MM.1S (cell line): ENCODE measurements at regions not wholly inside any gene's neighbourhood (a gene's known extent, or its start where the extent isn't known, plus 50 kb on each side); places are given as distances from the start of the nearest gene placed in this dataset.

Experiments used
- DNase-seq: peaks from one replicate; pipeline ENCODE4 v3.0.0-alpha.2; 2015
- H2AFZ ChIP-seq: fragments of 300-600 bp; sonication (generic); 2 replicates; pipeline ENCODE4 v1.6.0; 2016; ENCODE audit warnings: antibody characterized with exemption, low read length
- H3F3A ChIP-seq: fragments of 300-600 bp; sonication (generic); 2 replicates; pipeline ENCODE4 v1.6.1; 2016; ENCODE audit warnings: mild to moderate bottlenecking, antibody characterized with exemption, low read length, moderate library complexity, mixed read lengths; ENCODE audit not compliant: insufficient read depth
- H3K27ac ChIP-seq: fragments of 300-600 bp; sonication (generic); 2 replicates; pipeline ENCODE4 v1.5.1; 2016; ENCODE audit warnings: mild to moderate bottlenecking, low read length
- H3K27me3 ChIP-seq: fragments of 300-600 bp; sonication (generic); replicated peaks from 2 replicates; pipeline ENCODE4 v1.6.0; 2016; ENCODE audit warnings: low read length; ENCODE audit not compliant: insufficient read depth
- H3K36me3 ChIP-seq: fragments of 300-600 bp; sonication (generic); replicated peaks from 2 replicates; pipeline ENCODE4 v1.6.1; 2016; ENCODE audit warnings: mild to moderate bottlenecking, low read length, mixed read lengths; ENCODE audit not compliant: insufficient read depth
- H3K4me1 ChIP-seq: fragments of 300-600 bp; sonication (generic); 2 replicates; pipeline ENCODE4 v1.6.1; 2016; ENCODE audit warnings: low read length, mixed read lengths
- H3K4me2 ChIP-seq: fragments of 300-600 bp; sonication (generic); 2 replicates; pipeline ENCODE4 v1.6.0; 2016; ENCODE audit warnings: low read depth, low read length
- H3K4me3 ChIP-seq: fragments of 300-600 bp; sonication (generic); 2 replicates; pipeline ENCODE4 v1.5.1; 2016; ENCODE audit warnings: low read length, mixed read lengths
- H3K79me2 ChIP-seq: fragments of 300-600 bp; sonication (generic); 2 replicates; pipeline ENCODE4 v1.6.1; 2016; ENCODE audit warnings: mixed run types, low read length, mixed read lengths
- H3K9ac ChIP-seq: fragments of 300-600 bp; sonication (generic); 2 replicates; pipeline ENCODE4 v1.6.1; 2016; ENCODE audit warnings: low read length, mixed read lengths
- H3K9me2 ChIP-seq: fragments of 300-600 bp; sonication (generic); replicated peaks from 2 replicates; pipeline ENCODE4 v1.6.1; 2016; ENCODE audit warnings: mild to moderate bottlenecking, low read length, mixed read lengths; ENCODE audit not compliant: insufficient read depth
- H3K9me3 ChIP-seq: fragments of 300-600 bp; sonication (generic); replicated peaks from 2 replicates; pipeline ENCODE4 v1.6.1; 2016; ENCODE audit warnings: mild to moderate bottlenecking, low read length, mixed read lengths; ENCODE audit not compliant: insufficient read depth
- H4K20me1 ChIP-seq: fragments of 300-600 bp; sonication (generic); 2 replicates; pipeline ENCODE4 v1.6.1; 2016; ENCODE audit warnings: mild to moderate bottlenecking, low read length, moderate library complexity, mixed read lengths; ENCODE audit not compliant: insufficient read depth
- EZH2 ChIP-seq: fragments of 300-600 bp; sonication (generic); optimal IDR thresholded peaks from 2 replicates; pipeline ENCODE3; 2017; ENCODE audit warnings: low read depth, mild to moderate bottlenecking, antibody characterized with exemption, low read length, mixed read lengths
- EZH2phosphoT487 ChIP-seq: fragments of 300-600 bp; sonication (generic); IDR thresholded peaks from 2 replicates; pipeline ENCODE4 v1.6.1; 2018; ENCODE audit warnings: antibody characterized with exemption, low read length
- TF ChIP-seq, protein P1 (sequence below): fragments of 300-600 bp; sonication (generic); IDR thresholded peaks from 2 replicates; pipeline ENCODE4 v1.5.1; 2016; ENCODE audit warnings: antibody characterized with exemption, low read length, mixed read lengths

DNA sequence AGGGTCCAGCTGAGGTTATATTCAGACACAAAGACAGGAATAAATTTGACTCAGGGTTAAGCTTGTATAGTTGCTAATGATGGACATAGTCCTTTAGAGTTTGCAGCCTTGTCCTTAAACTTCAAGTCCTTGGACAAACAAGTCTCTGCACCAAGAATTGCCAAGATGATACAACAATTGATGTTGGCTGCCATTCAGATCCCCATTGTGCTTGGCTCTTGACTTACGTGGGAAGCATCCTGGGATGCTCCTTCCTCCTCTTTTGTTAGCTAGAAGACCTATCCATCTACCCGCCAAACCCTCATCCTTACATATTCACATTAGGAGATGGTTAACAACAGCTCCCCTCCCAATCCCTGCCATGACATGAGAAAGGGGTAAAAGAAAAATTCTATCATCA lies 115.6 kb downstream of the RDH14 start:
- no peak for TF ChIP-seq EZH2
- TF ChIP-seq, protein P1, sequence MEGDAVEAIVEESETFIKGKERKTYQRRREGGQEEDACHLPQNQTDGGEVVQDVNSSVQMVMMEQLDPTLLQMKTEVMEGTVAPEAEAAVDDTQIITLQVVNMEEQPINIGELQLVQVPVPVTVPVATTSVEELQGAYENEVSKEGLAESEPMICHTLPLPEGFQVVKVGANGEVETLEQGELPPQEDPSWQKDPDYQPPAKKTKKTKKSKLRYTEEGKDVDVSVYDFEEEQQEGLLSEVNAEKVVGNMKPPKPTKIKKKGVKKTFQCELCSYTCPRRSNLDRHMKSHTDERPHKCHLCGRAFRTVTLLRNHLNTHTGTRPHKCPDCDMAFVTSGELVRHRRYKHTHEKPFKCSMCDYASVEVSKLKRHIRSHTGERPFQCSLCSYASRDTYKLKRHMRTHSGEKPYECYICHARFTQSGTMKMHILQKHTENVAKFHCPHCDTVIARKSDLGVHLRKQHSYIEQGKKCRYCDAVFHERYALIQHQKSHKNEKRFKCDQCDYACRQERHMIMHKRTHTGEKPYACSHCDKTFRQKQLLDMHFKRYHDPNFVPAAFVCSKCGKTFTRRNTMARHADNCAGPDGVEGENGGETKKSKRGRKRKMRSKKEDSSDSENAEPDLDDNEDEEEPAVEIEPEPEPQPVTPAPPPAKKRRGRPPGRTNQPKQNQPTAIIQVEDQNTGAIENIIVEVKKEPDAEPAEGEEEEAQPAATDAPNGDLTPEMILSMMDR, result no peak
- no peak for TF ChIP-seq EZH2phosphoT487
- no peaks in the 10 kb centered on the region for H3K4me1 ChIP-seq
- no peak overlapping the region for H2AFZ ChIP-seq
- H3K27ac ChIP-seq, result no peak overlapping the region
- no peak overlapping the region for H3K9ac ChIP-seq
- no peak for DNase-seq
- no peaks in the 10 kb centered on the region for H3K9me3 ChIP-seq
- no peaks in the 10 kb centered on the region for H3K9me2 ChIP-seq
- H3K27me3 ChIP-seq, result no peaks in the 10 kb centered on the region
- no peak overlapping the region for H3K4me2 ChIP-seq
- H3K36me3 ChIP-seq, result no peaks in the 10 kb centered on the region
- H4K20me1 ChIP-seq, result no peaks in the 10 kb centered on the region
- H3K79me2 ChIP-seq, result no peaks in the 10 kb centered on the region
- H3F3A ChIP-seq, result no peaks in the 10 kb centered on the region
- no peak overlapping the region for H3K4me3 ChIP-seq

GRCh38 chr2:18441583-18441982 lies 118.9 kb downstream of the RDH14 start:
- Histone ChIP-seq H3K36me3 (no peaks in the 10 kb centered on the region), H3F3A (no peaks in the 10 kb centered on the region), H3K9me3 (no peaks in the 10 kb centered on the region), H3K9ac (no peak overlapping the region), H2AFZ (no peak overlapping the region), H3K4me2 (no peak overlapping the region), H3K27me3 (no peaks in the 10 kb centered on the region), H3K79me2 (no peaks in the 10 kb centered on the region), H3K4me3 (no peak overlapping the region), H3K4me1 (no peaks in the 10 kb centered on the region), H3K9me2 (no peaks in the 10 kb centered on the region), H4K20me1 (no peaks in the 10 kb centered on the region), H3K27ac (no peak overlapping the region)
- DNase-seq, result no peak
- TF ChIP-seq, protein P1, result no peak
- TF ChIP-seq EZH2phosphoT487 (no peak), EZH2 (no peak)

DNA sequence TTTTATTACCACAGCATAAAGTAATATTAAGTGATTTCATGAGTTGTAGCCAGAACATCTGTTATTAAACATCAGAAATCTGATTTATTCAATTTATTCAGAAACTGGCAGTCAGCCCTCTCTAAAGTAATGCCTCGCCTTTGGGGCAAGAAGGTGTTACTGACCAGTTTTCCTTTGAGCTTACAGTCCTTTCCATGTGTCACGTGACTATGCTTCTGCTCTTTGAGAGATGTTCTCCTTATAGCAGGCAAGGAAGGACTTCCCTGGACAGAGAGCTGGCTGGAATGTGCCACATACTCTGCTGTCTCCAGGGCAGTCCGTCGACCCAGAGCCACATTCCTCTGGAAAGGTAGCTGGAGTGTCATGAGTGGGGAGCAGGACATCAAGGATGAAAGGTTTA lies 119.7 kb downstream of the RDH14 start:
- H3K4me3 ChIP-seq, result no peak overlapping the region
- H2AFZ ChIP-seq, result no peak overlapping the region
- H3K9ac ChIP-seq, result no peak overlapping the region
- H3K4me2 ChIP-seq, result no peak overlapping the region
- H3F3A ChIP-seq, result no peaks in the 10 kb centered on the region
- no peaks in the 10 kb centered on the region for H3K9me2 ChIP-seq
- DNase-seq, result no peak
- TF ChIP-seq EZH2, result no peak
- TF ChIP-seq EZH2phosphoT487, result no peak
- TF ChIP-seq, protein P1, result no peak
- no peaks in the 10 kb centered on the region for H3K27me3 ChIP-seq
- H3K9me3 ChIP-seq, result no peaks in the 10 kb centered on the region
- H3K4me1 ChIP-seq, result no peaks in the 10 kb centered on the region
- no peaks in the 10 kb centered on the region for H3K36me3 ChIP-seq
- H4K20me1 ChIP-seq, result no peaks in the 10 kb centered on the region
- no peak overlapping the region for H3K27ac ChIP-seq
- H3K79me2 ChIP-seq, result no peaks in the 10 kb centered on the region
